CD4-positive, alpha-beta T cell treated with Interleukin-1 beta for 1 hour (primary cell): ENCODE measurements at regions not wholly inside any gene's neighbourhood (a gene's known extent, or its start where the extent isn't known, plus 50 kb on each side); places are given as distances from the start of the nearest gene placed in this dataset.
"Not testable (repeated sequence)": the region's sequence is repeated elsewhere in the genome, so short reads cannot be mapped to it uniquely, and the experiment has no call there.

Experiments
- DNase-seq, 2 donors: peaks; one replicate each; pipeline ENCODE4 v3.0.0-alpha.2; 2020 to 2022

GRCh38 chr10:108039821-108040584, 875.5 kb upstream of the SORCS1 start:
- DNase-seq, result no peak

- no peak for DNase-seq
Observed at GRCh38 chr10:108037061-108037460, 872.6 kb upstream of the SORCS1 start.

- DNase-seq, result no peak
Observed at GRCh38 chr10:108036265-108036664, 871.8 kb upstream of the SORCS1 start.

GRCh38 chr10:108034829-108035228, 870.3 kb upstream of the SORCS1 start:
- no peak for DNase-seq

- DNase-seq, result not testable (repeated sequence)
Observed at GRCh38 chr10:108033518-108033917, 869.0 kb upstream of the SORCS1 start.

- DNase-seq, result no peak
Observed at GRCh38 chr10:108031505-108031904, 867.0 kb upstream of the SORCS1 start.

GRCh38 chr10:108014902-108015177, 850.3 kb upstream of the SORCS1 start:
- DNase-seq, result no peak

GRCh38 chr10:108014145-108014901, 849.8 kb upstream of the SORCS1 start:
- no peak for DNase-seq

GRCh38 chr10:108005627-108006026, 841.1 kb upstream of the SORCS1 start:
- no peak for DNase-seq

GRCh38 chr10:108003576-108003975, 839.1 kb upstream of the SORCS1 start:
- DNase-seq, result no peak

- no peak for DNase-seq
Observed at GRCh38 chr10:108003061-108003460, 838.6 kb upstream of the SORCS1 start.

- DNase-seq, result no peak
Observed at GRCh38 chr10:108000365-108000764, 835.9 kb upstream of the SORCS1 start.

GRCh38 chr10:107994621-107995270, 830.2 kb upstream of the SORCS1 start:
- no peak for DNase-seq

- DNase-seq, result no peak
Observed at GRCh38 chr10:107986571-107986970, 822.1 kb upstream of the SORCS1 start.

- no peak for DNase-seq
Observed at GRCh38 chr10:107984581-107984980, 820.1 kb upstream of the SORCS1 start.

GRCh38 chr10:107984149-107984548, 819.6 kb upstream of the SORCS1 start:
- DNase-seq, result no peak

- DNase-seq, result no peak
Observed at GRCh38 chr10:107978455-107978854, 813.9 kb upstream of the SORCS1 start.

- no peak for DNase-seq
Observed at GRCh38 chr10:107971973-107972372, 807.5 kb upstream of the SORCS1 start.

- no peak for DNase-seq
Observed at GRCh38 chr10:107971411-107971810, 806.9 kb upstream of the SORCS1 start.

- no peak for DNase-seq
Observed at GRCh38 chr10:107970512-107970911, 806.0 kb upstream of the SORCS1 start.

- DNase-seq, result no peak
Observed at GRCh38 chr10:107969936-107970335, 805.4 kb upstream of the SORCS1 start.

- no peak for DNase-seq
Observed at GRCh38 chr10:107966826-107967225, 802.3 kb upstream of the SORCS1 start.

GRCh38 chr10:107952649-107953556, 788.4 kb upstream of the SORCS1 start:
- DNase-seq, result no peak
